ENCODE measurements at regions not wholly inside any gene's neighbourhood (a gene's known extent, or its start where the extent isn't known, plus 50 kb on each side); places are given as distances from the start of the nearest gene placed in this dataset.
"Not testable (repeated sequence)": the region's sequence is repeated elsewhere in the genome, so short reads cannot be mapped to it uniquely, and the experiment has no call there.

DNA sequence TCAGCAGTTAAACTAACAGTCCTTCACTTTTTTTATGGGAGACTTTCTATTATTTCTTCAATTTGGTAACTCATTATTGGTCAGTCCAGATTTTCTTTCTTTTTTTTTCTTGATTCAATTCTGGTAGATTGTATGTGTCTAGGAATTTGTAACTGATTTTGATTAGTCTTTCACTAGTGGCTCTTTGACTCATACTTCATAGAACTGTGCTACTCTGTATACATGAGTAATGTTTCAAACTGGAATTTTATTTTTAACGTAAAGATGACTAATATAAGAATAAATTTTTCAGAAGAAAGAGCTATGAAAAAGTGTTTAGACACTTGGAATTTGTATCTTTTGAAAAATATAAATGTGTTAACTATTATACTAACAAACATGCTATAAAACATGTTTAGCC is 813.0 kb downstream of the TRAM1L1 start:
- FAIRE-seq: no peak

GRCh38 chr4:116260931-116261330 is 824.4 kb downstream of the TRAM1L1 start:
- not testable (repeated sequence) for FAIRE-seq

GRCh38 chr4:116244771-116245170 is 840.6 kb downstream of the TRAM1L1 start:
- FAIRE-seq: no peak

DNA sequence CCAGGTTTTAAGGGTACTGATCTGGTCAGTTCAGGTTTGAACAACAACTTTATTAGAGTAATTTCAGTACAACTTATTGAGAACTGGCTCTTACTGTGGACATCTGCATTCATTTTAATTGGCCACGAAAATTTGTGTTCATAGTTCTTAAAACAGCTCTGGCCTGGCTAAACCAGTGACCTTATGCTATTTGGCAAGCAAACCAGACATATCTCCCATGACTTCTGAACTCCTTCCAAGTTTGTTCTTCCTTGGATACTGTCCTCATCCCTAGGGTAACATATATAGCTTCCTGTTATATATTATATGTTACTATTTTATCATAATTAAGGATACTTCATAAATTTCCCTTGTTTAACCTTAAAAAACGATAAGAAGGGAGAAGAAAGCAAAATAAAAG is 841.9 kb downstream of the TRAM1L1 start:
- no peak for FAIRE-seq

- no peak for FAIRE-seq
Observed at GRCh38 chr4:116233971-116234370, 851.4 kb downstream of the TRAM1L1 start.

- FAIRE-seq: not testable (repeated sequence)
Observed at GRCh38 chr4:116231999-116232398, 853.4 kb downstream of the TRAM1L1 start.

- FAIRE-seq: no peak
Observed at GRCh38 chr4:116229420-116229819, 856.0 kb downstream of the TRAM1L1 start.

DNA sequence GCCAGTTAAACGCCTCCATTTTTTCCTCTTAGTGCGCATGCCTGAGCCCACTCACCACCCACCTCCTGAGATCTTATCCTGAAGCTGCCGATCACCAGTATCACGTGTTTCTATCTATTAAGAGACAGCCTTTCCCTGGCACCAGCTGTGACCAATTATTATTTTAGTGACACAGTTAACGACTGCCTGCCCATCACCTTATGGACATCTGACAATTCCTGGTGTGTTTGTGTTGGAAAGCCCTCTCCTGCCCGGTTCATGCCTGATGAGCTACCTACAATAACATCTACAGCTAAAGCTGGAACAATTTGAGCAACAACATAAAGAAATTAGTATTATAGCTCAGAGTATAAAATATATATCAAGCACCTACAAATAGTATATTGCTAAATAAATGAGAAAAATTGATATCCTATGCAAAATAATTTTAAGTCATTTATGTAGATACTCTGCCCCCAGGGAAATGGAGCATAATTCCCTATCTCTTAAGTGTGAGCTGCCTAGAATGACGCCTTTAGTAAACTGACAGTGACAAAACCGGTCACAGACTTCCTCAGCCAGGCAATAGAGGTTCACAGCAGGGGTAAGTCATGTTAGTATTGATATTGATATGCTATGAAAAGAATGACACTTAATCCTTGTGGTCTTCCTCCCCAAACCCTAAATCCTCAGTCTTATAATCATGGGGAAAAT is 862.2 kb downstream of the TRAM1L1 start:
- no peak for FAIRE-seq

GRCh38 chr4:116217781-116218180 is 867.6 kb downstream of the TRAM1L1 start:
- FAIRE-seq: no peak

DNA sequence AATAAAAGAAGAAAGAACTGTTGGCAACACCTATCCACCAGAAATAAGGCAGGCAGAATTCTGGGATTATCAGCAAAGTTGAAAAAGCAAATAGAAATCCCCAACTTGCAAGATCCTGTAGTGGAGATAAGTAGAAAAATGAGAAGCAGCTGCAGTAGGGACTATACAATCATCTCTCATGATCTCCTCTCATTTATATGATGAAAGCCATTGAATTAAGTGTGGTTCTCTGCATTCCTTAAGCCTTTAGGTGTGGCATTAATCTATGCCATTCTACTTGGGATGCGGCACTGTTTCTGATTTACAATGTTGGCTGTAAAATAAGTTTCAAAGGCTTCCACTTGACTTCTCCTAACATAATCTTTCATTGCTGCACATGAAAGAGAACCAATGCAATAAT is 869.8 kb downstream of the TRAM1L1 start:
- FAIRE-seq: no peak

DNA sequence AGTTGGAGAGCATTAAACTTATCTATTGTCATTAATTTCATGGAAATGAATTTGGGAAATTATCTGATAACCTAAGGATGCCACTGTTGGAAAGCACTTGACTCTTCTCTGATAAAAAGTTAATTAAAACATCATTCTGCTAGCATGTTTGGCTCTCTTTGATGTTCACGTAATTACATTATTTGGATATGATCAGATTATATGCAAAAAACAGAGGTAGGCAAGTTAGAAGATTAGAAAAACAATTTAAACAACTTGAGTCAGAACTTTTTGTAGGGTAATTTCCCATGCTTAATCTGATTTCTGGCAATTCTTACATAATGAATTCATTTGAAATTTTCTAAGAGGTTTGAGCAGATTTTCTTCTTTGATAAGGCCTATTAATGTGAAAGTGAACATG is 882.9 kb downstream of the TRAM1L1 start:
- no peak for FAIRE-seq

DNA sequence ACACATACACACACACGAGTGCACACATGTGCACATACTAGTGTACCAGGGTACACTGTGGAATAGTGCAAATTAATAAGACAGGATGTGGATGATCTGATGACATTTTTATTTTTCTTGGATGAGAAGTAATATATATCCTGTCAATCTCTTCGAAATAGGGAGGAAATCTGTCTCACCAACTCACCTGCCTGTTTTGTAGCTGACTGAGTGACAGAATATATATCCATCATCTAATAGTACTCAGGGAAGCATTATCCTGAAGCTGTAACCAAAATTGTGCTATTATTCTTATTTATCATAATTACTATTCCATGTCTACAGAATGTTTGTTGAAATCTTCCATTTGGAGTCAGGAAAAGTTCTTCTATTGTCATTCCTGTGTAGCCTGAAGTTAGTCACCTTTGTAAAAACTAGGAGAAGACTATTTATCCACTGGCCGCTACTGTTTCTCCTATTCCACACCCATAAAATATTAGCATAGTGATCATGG is 888.0 kb downstream of the TRAM1L1 start:
- no peak for FAIRE-seq

DNA sequence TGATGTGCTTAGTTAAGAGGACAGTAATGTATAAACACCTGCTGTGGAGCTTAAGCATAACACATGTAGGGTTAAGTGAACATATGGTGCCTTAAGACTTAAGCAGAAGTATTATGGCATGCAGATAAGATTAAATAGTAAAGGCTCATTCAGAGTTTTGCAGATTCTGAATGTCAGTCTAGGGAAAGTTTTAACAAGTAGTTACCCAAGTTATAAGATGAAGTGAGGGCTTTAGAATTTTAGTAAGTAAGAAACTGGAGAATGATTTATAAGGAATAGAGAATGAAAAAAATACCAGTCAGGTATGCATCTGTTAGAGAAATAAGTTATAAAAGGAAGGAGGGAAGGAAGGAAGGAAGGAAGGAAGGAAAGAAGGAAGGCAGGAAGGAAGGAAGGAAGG is 902.1 kb downstream of the TRAM1L1 start:
- no peak for FAIRE-seq

DNA sequence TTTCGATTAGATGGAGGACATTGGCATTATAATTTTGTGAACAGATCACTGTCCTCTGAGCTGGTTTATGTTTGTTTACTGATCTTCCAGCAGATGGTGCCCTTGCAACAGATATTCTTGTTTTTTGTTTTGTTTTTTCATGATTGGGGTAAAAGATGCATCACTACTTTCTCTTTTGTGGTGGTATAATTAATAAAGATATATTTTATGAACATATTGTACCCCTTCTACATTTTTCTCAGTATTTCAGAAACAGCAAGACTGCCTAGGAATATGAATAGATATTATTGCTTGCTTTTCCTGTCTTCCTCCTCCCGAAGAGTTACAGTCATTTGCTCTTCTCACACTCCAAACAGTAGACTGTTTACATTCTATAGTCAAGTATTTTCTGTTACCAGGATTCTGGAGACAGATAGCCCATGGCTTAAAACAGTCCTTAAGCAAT is 905.2 kb downstream of the TRAM1L1 start:
- FAIRE-seq: peak; percentile 33

DNA sequence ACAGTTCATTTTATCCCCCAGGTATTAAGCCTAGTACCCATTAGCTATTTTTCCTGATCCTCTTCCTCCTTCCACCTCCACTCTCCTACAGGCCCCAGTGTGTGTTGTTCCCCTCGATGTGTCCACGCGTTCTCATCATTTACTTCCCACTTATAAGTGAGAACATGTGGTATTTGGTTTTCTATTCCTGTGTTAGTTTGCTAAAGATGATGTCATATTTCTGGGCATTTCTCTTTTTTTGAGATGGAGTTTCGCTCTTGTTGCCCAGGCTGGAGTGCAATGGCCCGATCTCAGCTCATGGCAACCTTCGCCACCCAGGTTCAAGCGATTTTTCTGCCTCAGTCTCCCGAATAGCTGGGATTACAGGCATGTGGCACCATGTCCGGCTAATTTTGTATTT is 934.0 kb downstream of the TRAM1L1 start:
- FAIRE-seq: not testable (repeated sequence)

GRCh38 chr4:116150152-116150551 is 935.2 kb downstream of the TRAM1L1 start:
- no peak for FAIRE-seq

DNA sequence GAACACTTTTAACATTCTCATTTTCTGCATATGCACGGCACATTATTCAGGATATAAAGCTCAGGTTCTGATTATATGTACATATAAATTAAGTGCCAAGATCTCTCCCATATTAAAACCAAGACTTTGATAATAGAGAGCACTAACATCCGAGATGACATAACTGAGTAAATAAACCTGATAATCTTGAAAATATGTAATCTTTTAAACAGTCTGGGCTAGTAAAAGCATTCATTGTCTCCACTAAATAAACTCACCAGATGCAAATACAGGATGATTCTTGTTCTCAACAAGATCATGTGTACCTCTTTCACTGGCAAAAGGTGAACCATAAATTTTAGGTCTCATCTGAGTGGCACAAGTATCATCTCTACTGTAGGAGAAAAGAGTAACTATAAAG is 942.2 kb downstream of the TRAM1L1 start:
- FAIRE-seq: no peak

DNA sequence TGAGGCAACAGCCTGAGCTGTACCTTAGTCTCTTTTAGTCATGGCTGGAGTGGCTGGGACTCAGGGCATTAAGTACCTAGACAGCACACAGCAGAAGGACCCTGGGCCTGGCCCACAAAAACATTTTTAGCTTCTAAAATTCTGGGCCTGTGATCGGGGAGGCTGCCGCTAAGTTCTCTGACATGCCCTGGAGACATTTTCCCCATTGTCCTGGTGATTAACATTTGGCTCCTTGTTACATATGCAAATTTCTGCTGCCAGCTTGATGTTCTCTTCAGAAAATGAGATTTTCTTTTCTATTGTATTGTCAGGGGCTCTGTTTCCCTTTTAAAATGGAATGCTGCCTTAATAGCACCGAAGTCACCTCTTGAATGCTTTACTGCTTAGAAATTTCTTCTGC is 952.4 kb downstream of the TRAM1L1 start:
- no peak for FAIRE-seq

GRCh38 chr4:116126794-116127193 is 958.6 kb downstream of the TRAM1L1 start:
- no peak for FAIRE-seq

DNA sequence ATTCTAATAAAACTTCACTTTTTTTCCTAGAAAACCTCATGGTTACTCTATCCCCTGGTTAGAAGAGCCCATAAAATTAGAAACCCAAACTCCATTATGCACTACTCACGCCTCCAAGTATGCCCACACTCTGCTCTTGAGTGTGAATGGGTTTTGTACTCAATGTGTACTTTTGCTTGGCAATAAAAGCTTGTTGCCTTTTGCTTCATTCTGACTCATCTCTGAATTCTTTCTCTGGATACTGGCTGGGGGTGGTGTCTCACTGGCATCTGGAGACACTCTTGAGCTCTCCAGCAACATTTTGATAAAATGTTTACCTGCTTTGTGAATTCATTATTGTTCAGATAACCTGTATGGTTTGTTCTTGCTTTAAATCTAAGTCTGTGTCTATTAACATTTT is 963.3 kb downstream of the TRAM1L1 start:
- FAIRE-seq: no peak

GRCh38 chr4:116118221-116118620 is 967.2 kb downstream of the TRAM1L1 start:
- no peak for FAIRE-seq

DNA sequence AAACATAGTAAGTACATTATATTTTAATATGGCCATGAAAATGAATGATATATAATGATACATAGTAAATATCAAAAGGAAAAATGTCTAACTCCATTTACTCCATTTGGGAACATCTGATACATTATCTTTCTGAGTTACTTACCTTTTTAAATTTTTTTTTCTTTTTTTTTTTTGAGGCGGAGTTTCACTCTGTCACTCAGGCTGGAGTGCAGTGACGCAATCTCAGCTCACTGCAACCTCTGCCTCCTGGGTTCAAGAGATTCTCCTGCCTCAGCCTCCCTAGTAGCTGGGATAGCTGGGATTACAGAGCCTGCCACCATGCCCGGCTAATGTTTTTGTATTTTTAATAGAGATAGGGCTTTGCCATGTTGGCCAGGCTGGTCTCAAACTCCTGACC is 972.5 kb downstream of the TRAM1L1 start:
- FAIRE-seq: not testable (repeated sequence)

- FAIRE-seq: no peak
Observed at GRCh38 chr4:116110713-116111112, 974.7 kb downstream of the TRAM1L1 start.

DNA sequence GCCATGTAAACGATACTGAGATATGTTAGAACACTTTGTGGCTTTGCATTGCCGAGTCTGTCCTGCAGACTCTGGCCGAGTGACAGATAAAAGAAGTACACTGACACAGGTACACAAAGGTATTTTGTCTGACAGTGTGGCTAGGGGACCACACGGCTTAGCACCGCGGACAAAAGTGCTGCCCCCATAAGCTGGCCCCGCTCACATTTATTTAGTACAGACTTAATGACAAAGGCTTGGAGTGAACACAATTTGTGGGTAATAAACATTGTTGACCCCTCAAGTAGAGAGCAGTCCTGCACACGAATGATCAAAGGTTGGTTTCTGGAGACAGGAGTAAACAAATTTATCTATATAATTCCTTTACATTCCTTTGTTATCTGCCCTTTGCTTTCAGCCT is 976.8 kb downstream of the TRAM1L1 start:
- no peak for FAIRE-seq

- FAIRE-seq: no peak
Observed at GRCh38 chr4:116101321-116101720, 984.1 kb downstream of the TRAM1L1 start.
